ENCODE measurements at regions not wholly inside any gene's neighbourhood (a gene's known extent, or its start where the extent isn't known, plus 50 kb on each side); places are given as distances from the start of the nearest gene placed in this dataset.

- DNase-seq (ENCODE audit: low read depth), result no peak
- H3K36me3 ChIP-seq (ENCODE audit: control insufficient read depth, insufficient read depth, low read length), result no peaks in the 10 kb centered on the region
- TF ChIP-seq, protein P1, sequence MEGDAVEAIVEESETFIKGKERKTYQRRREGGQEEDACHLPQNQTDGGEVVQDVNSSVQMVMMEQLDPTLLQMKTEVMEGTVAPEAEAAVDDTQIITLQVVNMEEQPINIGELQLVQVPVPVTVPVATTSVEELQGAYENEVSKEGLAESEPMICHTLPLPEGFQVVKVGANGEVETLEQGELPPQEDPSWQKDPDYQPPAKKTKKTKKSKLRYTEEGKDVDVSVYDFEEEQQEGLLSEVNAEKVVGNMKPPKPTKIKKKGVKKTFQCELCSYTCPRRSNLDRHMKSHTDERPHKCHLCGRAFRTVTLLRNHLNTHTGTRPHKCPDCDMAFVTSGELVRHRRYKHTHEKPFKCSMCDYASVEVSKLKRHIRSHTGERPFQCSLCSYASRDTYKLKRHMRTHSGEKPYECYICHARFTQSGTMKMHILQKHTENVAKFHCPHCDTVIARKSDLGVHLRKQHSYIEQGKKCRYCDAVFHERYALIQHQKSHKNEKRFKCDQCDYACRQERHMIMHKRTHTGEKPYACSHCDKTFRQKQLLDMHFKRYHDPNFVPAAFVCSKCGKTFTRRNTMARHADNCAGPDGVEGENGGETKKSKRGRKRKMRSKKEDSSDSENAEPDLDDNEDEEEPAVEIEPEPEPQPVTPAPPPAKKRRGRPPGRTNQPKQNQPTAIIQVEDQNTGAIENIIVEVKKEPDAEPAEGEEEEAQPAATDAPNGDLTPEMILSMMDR (IDR thresholded peaks at IDR 0.05; ENCODE audit: insufficient read depth, low read depth, low read length), result no peak
- no peaks in the 10 kb centered on the region for H3K27me3 ChIP-seq (ENCODE audit: control insufficient read depth, insufficient read depth, low read length)
- ChIA-PET POLR2A (no interaction called here), CTCF (no interaction called here)
- no peak overlapping the region for H3K4me3 ChIP-seq (ENCODE audit: low read depth, low read length)
Observed at GRCh38 chr14:39861229-39861600, 429.0 kb upstream of the FBXO33 start.

- Histone ChIP-seq H3K4me3 (ENCODE audit: low read depth, low read length) (no peak overlapping the region), H3K27me3 (ENCODE audit: control insufficient read depth, insufficient read depth, low read length) (no peaks in the 10 kb centered on the region), H3K36me3 (ENCODE audit: control insufficient read depth, insufficient read depth, low read length) (no peaks in the 10 kb centered on the region)
- CTCF ChIA-PET, result no interaction called here
- DNase-seq (ENCODE audit: low read depth), result no peak
- TF ChIP-seq, protein P1 (IDR thresholded peaks at IDR 0.05; ENCODE audit: insufficient read depth, low read depth, low read length), result no peak
- POLR2A ChIA-PET, result no interaction called here
Observed at GRCh38 chr14:39860596-39861228, 428.5 kb upstream of the FBXO33 start.

DNA sequence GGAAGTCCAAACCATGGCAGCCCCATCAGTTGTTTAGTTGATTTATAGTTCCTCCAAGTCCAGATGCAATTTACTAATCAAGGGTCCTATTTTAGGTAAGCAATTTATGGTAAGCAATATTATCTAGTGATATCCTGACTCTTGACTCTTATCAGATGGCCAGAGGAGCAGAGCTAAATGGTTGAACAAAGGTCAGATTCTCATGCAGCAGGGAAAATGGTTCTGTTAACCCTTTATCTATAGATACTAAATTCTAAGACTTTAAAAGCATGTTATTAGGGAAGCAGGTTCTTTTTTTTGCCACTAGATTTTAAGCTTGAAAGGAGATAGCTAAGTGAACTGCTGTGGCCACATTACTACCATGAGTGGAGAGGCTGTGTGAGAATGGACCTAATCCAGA is 427.1 kb upstream of the FBXO33 start:
- Histone ChIP-seq H3K27me3 (ENCODE audit: control insufficient read depth, insufficient read depth, low read length) (no peaks in the 10 kb centered on the region), H3K4me3 (ENCODE audit: low read depth, low read length) (no peak overlapping the region), H3K36me3 (ENCODE audit: control insufficient read depth, insufficient read depth, low read length) (no peaks in the 10 kb centered on the region)
- ChIA-PET POLR2A (no interaction called here), CTCF (no interaction called here)
- no peak for DNase-seq (ENCODE audit: low read depth)
- TF ChIP-seq, protein P1 (IDR thresholded peaks at IDR 0.05; ENCODE audit: insufficient read depth, low read depth, low read length), result no peak

DNA sequence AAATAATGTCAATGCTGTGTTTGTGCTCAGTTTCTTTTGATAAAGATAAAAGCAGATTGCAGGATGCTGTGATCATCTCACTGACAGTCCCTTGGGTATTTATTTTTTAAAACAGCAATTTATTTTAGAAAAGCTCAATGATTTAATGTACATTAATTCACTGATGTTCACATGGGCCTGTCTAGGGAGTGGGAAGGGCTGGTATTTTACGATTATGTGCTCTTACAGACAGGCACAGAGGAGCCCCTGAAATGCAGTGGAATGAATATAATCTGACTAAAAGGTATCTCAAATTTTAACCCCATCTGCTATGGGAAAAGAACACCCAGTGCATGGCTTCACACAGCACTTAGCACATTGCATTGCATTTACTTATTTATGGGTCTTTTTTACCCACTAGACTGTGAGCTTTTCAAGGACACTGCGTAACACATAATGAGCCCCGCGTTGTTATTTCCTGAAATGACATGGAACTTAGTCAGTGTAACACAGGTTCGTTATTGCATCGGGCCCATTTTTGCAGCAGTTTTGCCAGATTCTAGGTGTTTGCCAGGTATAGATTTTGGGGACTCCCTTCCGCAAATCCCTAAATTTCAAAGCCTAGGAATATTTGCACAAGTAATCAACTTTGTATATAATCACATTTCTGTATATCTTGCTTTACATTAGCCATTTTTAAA is 425.3 kb upstream of the FBXO33 start:
- ChIA-PET CTCF (no interaction called here), POLR2A (no interaction called here)
- no peak overlapping the region for H3K4me3 ChIP-seq (ENCODE audit: low read depth, low read length)
- H3K27me3 ChIP-seq (ENCODE audit: control insufficient read depth, insufficient read depth, low read length), result no peaks in the 10 kb centered on the region
- TF ChIP-seq, protein P1 (IDR thresholded peaks at IDR 0.05; ENCODE audit: insufficient read depth, low read depth, low read length), result no peak
- no peak for DNase-seq (ENCODE audit: low read depth)
- no peaks in the 10 kb centered on the region for H3K36me3 ChIP-seq (ENCODE audit: control insufficient read depth, insufficient read depth, low read length)

GRCh38 chr14:39853441-39853840 is 421.2 kb upstream of the FBXO33 start:
- TF ChIP-seq, protein P1 (IDR thresholded peaks at IDR 0.05; ENCODE audit: insufficient read depth, low read depth, low read length), result no peak
- Histone ChIP-seq H3K36me3 (ENCODE audit: control insufficient read depth, insufficient read depth, low read length) (no peaks in the 10 kb centered on the region), H3K27me3 (ENCODE audit: control insufficient read depth, insufficient read depth, low read length) (no peaks in the 10 kb centered on the region), H3K4me3 (ENCODE audit: low read depth, low read length) (no peak overlapping the region)
- ChIA-PET CTCF (no interaction called here), POLR2A (no interaction called here)
- DNase-seq (ENCODE audit: low read depth), result no peak
